Neuronal stem cell (in vitro differentiated cells): ENCODE measurements at regions not wholly inside any gene's neighbourhood (a gene's known extent, or its start where the extent isn't known, plus 50 kb on each side); places are given as distances from the start of the nearest gene placed in this dataset.
"Not testable (repeated sequence)": the region's sequence is repeated elsewhere in the genome, so short reads cannot be mapped to it uniquely, and the experiment has no call there.

Experiments used
- DNase-seq: peaks from one replicate; pipeline ENCODE4 v3.0.0-alpha.2; 2013; ENCODE audit warnings: low spot score
- H2AFZ ChIP-seq: one replicate; pipeline ENCODE4 v1.6.1; 2013; ENCODE audit warnings: mild to moderate bottlenecking, low read length, inconsistent platforms
- H2AK5ac ChIP-seq: 2 replicates; pipeline ENCODE4 v1.6.1; 2013; ENCODE audit warnings: low read depth, mild to moderate bottlenecking, inconsistent platforms, low read length, moderate library complexity, mixed read lengths
- H2BK120ac ChIP-seq: 2 replicates; pipeline ENCODE4 v1.6.1; 2013; ENCODE audit warnings: low read depth, mild to moderate bottlenecking, inconsistent platforms, low read length, moderate library complexity, mixed read lengths
- H2BK12ac ChIP-seq: one replicate; pipeline ENCODE4 v1.6.1; 2013; ENCODE audit warnings: low read length, inconsistent platforms
- H2BK15ac ChIP-seq: 2 replicates; pipeline ENCODE4 v1.6.1; 2013; ENCODE audit warnings: mild to moderate bottlenecking, low read length, inconsistent platforms, mixed read lengths
- H2BK5ac ChIP-seq: one replicate; pipeline ENCODE4 v1.6.1; 2013; ENCODE audit warnings: inconsistent platforms, mild to moderate bottlenecking, low read length, moderate library complexity
- H3K14ac ChIP-seq: one replicate; pipeline ENCODE4 v1.6.1; 2013; ENCODE audit warnings: low read length, inconsistent platforms
- H3K18ac ChIP-seq: 2 replicates; pipeline ENCODE4 v1.6.1; 2013; ENCODE audit warnings: low read length, inconsistent platforms
- H3K23ac ChIP-seq: 2 replicates; pipeline ENCODE4 v1.6.1; 2013; ENCODE audit warnings: low read depth, mild to moderate bottlenecking, mixed read lengths, low read length, inconsistent platforms; ENCODE audit not compliant: poor library complexity
- H3K27ac ChIP-seq: replicated peaks from 3 replicates; pipeline ENCODE4 v1.5.1; 2013; ENCODE audit warnings: low read length, inconsistent platforms
- H3K27me3 ChIP-seq, 3 experiments: 2 replicates each; pipeline ENCODE4 v1.6.1; 2013; ENCODE audit warnings: low read length in 3 of 3, mild to moderate bottlenecking in 2 of 3, inconsistent platforms in 1 of 3, low read depth in 1 of 3, mixed read lengths in 1 of 3, moderate library complexity in 1 of 3; ENCODE audit not compliant: control insufficient read depth in 3 of 3, insufficient read depth in 3 of 3
- H3K36me3 ChIP-seq, 2 donors: replicated peaks in 1 of 2; 2 replicates each; pipeline ENCODE4 v1.6.1; 2013; ENCODE audit warnings: low read length in 2 of 2; ENCODE audit not compliant: control insufficient read depth in 2 of 2, insufficient read depth in 2 of 2
- H3K4ac ChIP-seq: 2 replicates; pipeline ENCODE4 v1.6.1; 2013; ENCODE audit warnings: inconsistent platforms, mild to moderate bottlenecking, low read length, moderate library complexity
- H3K4me1 ChIP-seq, 2 donors: 1 replicate in 1 of 2; 2 replicates in 1 of 2; pipeline ENCODE4 v1.6.1; 2013; ENCODE audit warnings: low read length in 2 of 2, low read depth in 1 of 2; ENCODE audit not compliant: control insufficient read depth in 2 of 2, insufficient read depth in 1 of 2
- H3K4me2 ChIP-seq: one replicate; pipeline ENCODE4 v1.6.1; 2013; ENCODE audit warnings: mild to moderate bottlenecking, low read length, inconsistent platforms; ENCODE audit not compliant: insufficient read depth, poor library complexity, severe bottlenecking
- H3K4me3 ChIP-seq, 2 donors: 2 replicates each; pipeline ENCODE4 v1.5.1; 2013; ENCODE audit warnings: low read length in 2 of 2, mild to moderate bottlenecking in 2 of 2, inconsistent platforms in 1 of 2, moderate library complexity in 1 of 2
- H3K79me1 ChIP-seq: one replicate; pipeline ENCODE4 v1.6.1; 2013; ENCODE audit warnings: low read depth, mild to moderate bottlenecking, inconsistent platforms, low read length, moderate library complexity
- H3K9ac ChIP-seq: one replicate; pipeline ENCODE4 v1.6.1; 2013; ENCODE audit warnings: mild to moderate bottlenecking, low read depth, low read length, inconsistent platforms; ENCODE audit not compliant: poor library complexity
- H3K9me3 ChIP-seq, 2 donors: replicated peaks in 1 of 2; 2 replicates each; pipeline versions ENCODE3 to v1.6.1; 2013; ENCODE audit warnings: low read length in 2 of 2, mild to moderate bottlenecking in 2 of 2, inconsistent platforms in 1 of 2, low read depth in 1 of 2, mixed read lengths in 1 of 2, moderate library complexity in 1 of 2; ENCODE audit not compliant: control insufficient read depth in 2 of 2, insufficient read depth in 1 of 2
- H4K8ac ChIP-seq: one replicate; pipeline ENCODE4 v1.6.1; 2013; ENCODE audit warnings: low read depth, mild to moderate bottlenecking, inconsistent platforms, low read length, moderate library complexity
- H4K91ac ChIP-seq: one replicate; pipeline ENCODE4 v1.6.1; 2013; ENCODE audit warnings: low read length, low read depth, mild to moderate bottlenecking, inconsistent platforms; ENCODE audit not compliant: poor library complexity
- WGBS, 2 donors: extraction: QIAGEN DNeasy Blood & Tissue Kit; methylation state at CpG; one replicate each; pipeline ENCODE4 v1.1.7; 2013; ENCODE audit warnings: missing lambda C conversion rate in 2 of 2, mixed read lengths in 1 of 2; ENCODE audit not compliant: insufficient read length in 2 of 2, insufficient replicate concordance in 1 of 2; ENCODE audit errors: extremely low coverage in 2 of 2; 5-methylcytosine and 5-hydroxymethylcytosine counted together

DNA sequence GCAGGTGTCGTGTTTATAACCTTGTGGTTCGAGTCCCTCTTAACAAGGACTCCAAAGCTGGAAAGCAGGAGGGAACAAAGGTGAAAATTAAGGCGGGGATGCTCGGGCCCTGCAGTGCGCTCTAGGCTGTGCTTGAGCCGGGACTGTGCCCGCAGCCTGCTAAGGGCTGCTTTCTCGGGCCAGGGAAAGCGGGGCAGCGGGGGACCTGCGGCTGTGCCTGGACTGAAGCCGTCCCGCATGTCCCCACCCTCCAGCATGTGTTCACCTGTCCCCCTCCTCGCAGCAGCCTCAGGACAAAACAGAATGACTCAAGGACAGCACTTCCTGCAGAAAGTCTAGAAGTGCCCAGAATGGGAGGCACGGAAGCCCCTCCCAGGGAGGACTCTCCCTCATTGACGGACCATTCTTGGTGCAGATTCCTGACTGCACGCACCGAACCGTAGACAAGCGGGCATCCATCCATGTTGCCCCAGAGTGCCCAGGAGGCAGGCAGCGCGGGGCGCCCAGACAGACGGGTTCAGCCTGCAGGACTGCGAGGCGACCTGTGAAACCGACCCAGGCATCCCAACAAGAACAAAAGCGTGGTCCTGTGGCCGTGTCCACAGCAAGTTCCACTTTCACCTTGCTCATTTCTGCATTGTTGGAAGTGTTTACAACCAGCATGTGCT, 342.9 kb downstream of the MAGEB5 start:
- WGBS, 2 donors = no CpG with 5 or more reads among the region's 29 CpGs

DNA sequence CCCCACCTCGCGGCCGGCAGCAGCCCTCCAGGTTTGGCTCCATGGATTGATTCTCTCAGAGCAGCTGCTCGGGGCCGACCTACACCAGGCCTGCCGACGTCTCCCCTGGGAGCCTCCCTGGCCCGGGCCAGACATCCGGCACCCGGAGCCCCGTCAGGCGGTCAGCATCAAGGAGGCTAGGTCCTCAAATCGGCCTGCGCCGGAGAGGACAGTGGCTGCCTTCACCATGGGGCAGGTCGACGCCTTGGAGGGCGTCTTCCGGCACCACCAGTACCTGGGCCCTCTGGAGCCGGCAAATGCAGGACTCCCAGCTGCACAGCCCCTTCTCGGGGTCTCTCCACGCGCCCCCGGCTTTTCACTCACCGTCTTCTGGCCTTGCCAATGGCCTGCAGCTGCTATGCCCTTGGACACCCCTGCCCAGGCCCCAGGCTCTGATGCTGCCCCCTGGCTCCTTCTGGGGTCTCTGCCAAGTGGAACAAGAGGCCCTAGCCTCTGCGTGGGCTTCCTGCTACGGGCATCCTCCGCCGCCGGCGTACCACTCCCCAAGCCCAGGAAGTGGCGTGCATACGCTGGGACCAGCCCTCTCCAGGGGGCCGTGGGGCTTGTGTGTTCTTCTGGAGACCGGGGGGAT, 341.8 kb downstream of the MAGEB5 start:
- H3K9ac ChIP-seq = no peak overlapping the region
- no peak overlapping the region for H4K91ac ChIP-seq
- H3K27ac ChIP-seq = no peak overlapping the region
- WGBS, 2 donors = no CpG with 5 or more reads among the region's 35 CpGs
- H3K23ac ChIP-seq = no peak overlapping the region
- H3K36me3 ChIP-seq = no peaks in the 10 kb centered on the region
- no peak overlapping the region for H2BK120ac ChIP-seq
- no peak overlapping the region for H4K8ac ChIP-seq
- no peak overlapping the region for H2AFZ ChIP-seq
- no peak overlapping the region for H2BK12ac ChIP-seq
- no peak overlapping the region for H2BK15ac ChIP-seq
- no peaks in the 10 kb centered on the region for H3K27me3 ChIP-seq
- DNase-seq = no peak
- no peaks in the 10 kb centered on the region for H3K79me1 ChIP-seq
- H2BK5ac ChIP-seq = no peak overlapping the region
- H3K4ac ChIP-seq = no peak overlapping the region
- no peak overlapping the region for H2AK5ac ChIP-seq
- no peak overlapping the region for H3K4me2 ChIP-seq
- no peaks in the 10 kb centered on the region for H3K9me3 ChIP-seq
- no peak overlapping the region for H3K4me3 ChIP-seq
- no peak overlapping the region for H3K18ac ChIP-seq
- H3K14ac ChIP-seq = no peak overlapping the region
- no peaks in the 10 kb centered on the region for H3K4me1 ChIP-seq

More for the DNA sequence above, 342.9 kb downstream of the MAGEB5 start:
- Histone ChIP-seq H3K4ac (no peak overlapping the region), H3K14ac (no peak overlapping the region), H3K23ac (no peak overlapping the region), H4K91ac (no peak overlapping the region), H2BK5ac (no peak overlapping the region), H2BK120ac (no peak overlapping the region), H3K18ac (no peak overlapping the region), H2BK12ac (no peak overlapping the region), H3K36me3 (no peaks in the 10 kb centered on the region), H2AK5ac (no peak overlapping the region), H3K4me2 (no peak overlapping the region), H2BK15ac (no peak overlapping the region), H4K8ac (no peak overlapping the region), H3K9ac (no peak overlapping the region), H3K4me1 (no peaks in the 10 kb centered on the region), H3K79me1 (no peaks in the 10 kb centered on the region), H3K27ac (no peak overlapping the region), H3K9me3 (no peaks in the 10 kb centered on the region), H3K4me3 (no peak overlapping the region), H2AFZ (no peak overlapping the region), H3K27me3 (no peaks in the 10 kb centered on the region)
- DNase-seq = no peak

DNA sequence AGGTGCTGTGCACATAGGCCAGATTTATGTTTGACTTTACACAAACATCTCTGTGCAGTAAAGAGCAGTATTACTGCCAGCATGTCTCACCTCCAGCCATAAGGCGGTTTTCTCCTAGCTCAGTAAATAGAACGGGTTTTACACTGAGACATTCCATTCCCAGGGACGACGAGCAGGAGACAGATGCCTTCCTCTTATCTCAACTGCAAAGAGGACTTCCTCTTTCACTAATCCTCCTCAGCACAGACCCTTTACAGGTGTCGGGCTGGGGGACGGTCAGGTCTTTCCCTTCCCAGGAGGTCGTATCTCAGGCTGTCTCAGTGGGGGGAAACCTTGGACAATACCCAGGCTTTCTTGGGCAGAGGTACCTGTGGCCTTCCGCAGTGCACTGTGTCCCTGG, 309.8 kb downstream of the MAGEB5 start:
- H3K27ac ChIP-seq, H3K23ac ChIP-seq, H2BK5ac ChIP-seq, H3K4me2 ChIP-seq, H3K14ac ChIP-seq, H3K18ac ChIP-seq, H2AK5ac ChIP-seq, H2AFZ ChIP-seq, H3K36me3 ChIP-seq, H3K9me3 ChIP-seq, H2BK12ac ChIP-seq, H3K4me3 ChIP-seq, H4K91ac ChIP-seq, H2BK120ac ChIP-seq, H4K8ac ChIP-seq, DNase-seq, H3K79me1 ChIP-seq, H3K4ac ChIP-seq, H3K4me1 ChIP-seq, H3K27me3 ChIP-seq, H2BK15ac ChIP-seq, H3K9ac ChIP-seq: not testable (repeated sequence)
- no CpG with 5 or more reads among the region's 8 CpGs for WGBS, 2 donors

DNA sequence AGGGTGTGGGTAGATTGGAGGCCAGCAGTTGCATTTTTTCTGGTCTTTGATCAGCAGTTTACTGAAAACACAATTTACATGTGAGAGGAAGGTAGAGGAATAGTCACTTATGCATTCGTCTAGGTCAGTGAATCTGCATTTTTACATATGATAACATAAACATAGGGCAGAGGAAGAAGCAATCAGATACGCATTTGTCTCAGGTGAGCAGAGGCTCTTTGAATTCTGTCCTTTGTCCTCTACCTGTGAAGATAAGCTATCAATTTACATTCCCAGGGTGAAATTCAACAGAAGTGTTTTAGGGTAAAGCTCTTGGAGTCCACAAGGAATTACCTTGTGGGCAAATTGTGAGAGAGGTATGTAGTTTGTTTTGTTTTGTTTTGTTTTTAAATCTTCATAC, 306.5 kb downstream of the MAGEB5 start:
- Histone ChIP-seq H4K8ac (no peak overlapping the region), H3K4me2 (no peak overlapping the region), H3K27me3 (no peaks in the 10 kb centered on the region), H3K4ac (no peak overlapping the region), H2BK15ac (no peak overlapping the region), H4K91ac (no peak overlapping the region), H3K18ac (no peak overlapping the region), H2AFZ (no peak overlapping the region), H3K9ac (no peak overlapping the region), H2BK5ac (no peak overlapping the region), H3K14ac (no peak overlapping the region), H3K27ac (no peak overlapping the region), H3K79me1 (no peaks in the 10 kb centered on the region), H3K23ac (no peak overlapping the region), H2AK5ac (no peak overlapping the region), H2BK120ac (no peak overlapping the region), H3K9me3 (no peaks in the 10 kb centered on the region), H3K4me3 (no peak overlapping the region), H3K4me1 (no peaks in the 10 kb centered on the region), H2BK12ac (no peak overlapping the region), H3K36me3 (no peaks in the 10 kb centered on the region)
- WGBS, 2 donors = no CpG with 5 or more reads among the region's 2 CpGs
- no peak for DNase-seq
